ENCODE measurements at regions not wholly inside any gene's neighbourhood (a gene's known extent, or its start where the extent isn't known, plus 50 kb on each side); places are given as distances from the start of the nearest gene placed in this dataset.

- TF ChIP-seq, protein P1, sequence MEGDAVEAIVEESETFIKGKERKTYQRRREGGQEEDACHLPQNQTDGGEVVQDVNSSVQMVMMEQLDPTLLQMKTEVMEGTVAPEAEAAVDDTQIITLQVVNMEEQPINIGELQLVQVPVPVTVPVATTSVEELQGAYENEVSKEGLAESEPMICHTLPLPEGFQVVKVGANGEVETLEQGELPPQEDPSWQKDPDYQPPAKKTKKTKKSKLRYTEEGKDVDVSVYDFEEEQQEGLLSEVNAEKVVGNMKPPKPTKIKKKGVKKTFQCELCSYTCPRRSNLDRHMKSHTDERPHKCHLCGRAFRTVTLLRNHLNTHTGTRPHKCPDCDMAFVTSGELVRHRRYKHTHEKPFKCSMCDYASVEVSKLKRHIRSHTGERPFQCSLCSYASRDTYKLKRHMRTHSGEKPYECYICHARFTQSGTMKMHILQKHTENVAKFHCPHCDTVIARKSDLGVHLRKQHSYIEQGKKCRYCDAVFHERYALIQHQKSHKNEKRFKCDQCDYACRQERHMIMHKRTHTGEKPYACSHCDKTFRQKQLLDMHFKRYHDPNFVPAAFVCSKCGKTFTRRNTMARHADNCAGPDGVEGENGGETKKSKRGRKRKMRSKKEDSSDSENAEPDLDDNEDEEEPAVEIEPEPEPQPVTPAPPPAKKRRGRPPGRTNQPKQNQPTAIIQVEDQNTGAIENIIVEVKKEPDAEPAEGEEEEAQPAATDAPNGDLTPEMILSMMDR (IDR thresholded peaks at IDR 0.05; ENCODE audit: unreplicated experiment) = no peak
- Mint-ChIP-seq H3K9me3 (ENCODE audit: low read depth) (no peaks in the 10 kb centered on the region), H3K36me3 (ENCODE audit: insufficient read depth) (no peaks in the 10 kb centered on the region), H3K27me3 (peaks cover 2% of the 10 kb centered on the region), H3K27ac (no peak overlapping the region), H3K4me3 (ENCODE audit: low read depth) (no peak overlapping the region), H3K4me1 (ENCODE audit: low read depth) (peaks cover 2% of the 10 kb centered on the region)
- no peak for DNase-seq (ENCODE audit: low spot score, unreplicated experiment)
Observed at GRCh38 chr10:45201271-45201670, 114.1 kb downstream of the OR13A1 start.

GRCh38 chr10:45202242-45202641 is 113.2 kb downstream of the OR13A1 start:
- no peak for DNase-seq (ENCODE audit: low spot score, unreplicated experiment)
- peaks cover 2% of the 10 kb centered on the region for H3K4me1 Mint-ChIP-seq (ENCODE audit: low read depth)
- H3K36me3 Mint-ChIP-seq (ENCODE audit: insufficient read depth) = no peaks in the 10 kb centered on the region
- H3K27me3 Mint-ChIP-seq = peaks cover 2% of the 10 kb centered on the region
- H3K4me3 Mint-ChIP-seq (ENCODE audit: low read depth) = no peak overlapping the region
- TF ChIP-seq, protein P1 (IDR thresholded peaks at IDR 0.05; ENCODE audit: unreplicated experiment) = no peak
- no peaks in the 10 kb centered on the region for H3K9me3 Mint-ChIP-seq (ENCODE audit: low read depth)
- no peak overlapping the region for H3K27ac Mint-ChIP-seq

- Mint-ChIP-seq H3K36me3 (ENCODE audit: insufficient read depth) (no peaks in the 10 kb centered on the region), H3K9me3 (ENCODE audit: low read depth) (peaks cover 7% of the 10 kb centered on the region), H3K4me3 (ENCODE audit: low read depth) (no peak overlapping the region), H3K4me1 (ENCODE audit: low read depth) (peaks cover 2% of the 10 kb centered on the region), H3K27ac (no peak overlapping the region), H3K27me3 (peaks cover 2% of the 10 kb centered on the region)
- TF ChIP-seq, protein P1 (IDR thresholded peaks at IDR 0.05; ENCODE audit: unreplicated experiment) = no peak
- no peak for DNase-seq (ENCODE audit: low spot score, unreplicated experiment)
Observed at GRCh38 chr10:45204954-45205775, 110.2 kb downstream of the OR13A1 start.

- TF ChIP-seq, protein P1 (IDR thresholded peaks at IDR 0.05; ENCODE audit: unreplicated experiment) = no peak
- Mint-ChIP-seq H3K36me3 (ENCODE audit: insufficient read depth) (no peaks in the 10 kb centered on the region), H3K4me3 (ENCODE audit: low read depth) (no peak overlapping the region), H3K27ac (no peak overlapping the region), H3K27me3 (peaks cover 3% of the 10 kb centered on the region), H3K4me1 (ENCODE audit: low read depth) (peaks cover 4% of the 10 kb centered on the region), H3K9me3 (ENCODE audit: low read depth) (peaks cover 15% of the 10 kb centered on the region)
- DNase-seq (ENCODE audit: low spot score, unreplicated experiment) = no peak
Observed at GRCh38 chr10:45209888-45210287, 105.5 kb downstream of the OR13A1 start.

DNA sequence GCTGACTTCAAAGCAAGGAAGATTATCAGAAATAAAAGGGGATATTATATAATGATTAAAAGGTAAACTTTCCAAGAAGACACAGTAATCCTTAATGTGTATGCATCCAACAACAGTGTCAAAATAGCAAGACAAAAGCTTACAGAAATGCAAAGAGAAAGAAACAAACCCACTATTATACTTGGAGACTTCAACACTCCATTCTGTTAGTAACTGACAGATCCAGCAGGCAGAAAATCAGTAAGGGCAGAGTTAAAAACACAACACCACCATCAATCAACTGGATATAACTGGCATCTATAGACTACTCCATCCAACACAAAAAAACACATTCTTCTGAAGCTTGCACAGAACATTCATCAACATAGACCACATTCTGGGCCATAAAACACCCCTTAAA is 103.8 kb downstream of the OR13A1 start:
- TF ChIP-seq, protein P1 (IDR thresholded peaks at IDR 0.05; ENCODE audit: unreplicated experiment) = no peak
- peaks cover 4% of the 10 kb centered on the region for H3K4me1 Mint-ChIP-seq (ENCODE audit: low read depth)
- H3K4me3 Mint-ChIP-seq (ENCODE audit: low read depth) = no peak overlapping the region
- no peaks in the 10 kb centered on the region for H3K36me3 Mint-ChIP-seq (ENCODE audit: insufficient read depth)
- no peak overlapping the region for H3K27ac Mint-ChIP-seq
- peaks cover 15% of the 10 kb centered on the region for H3K9me3 Mint-ChIP-seq (ENCODE audit: low read depth)
- no peak for DNase-seq (ENCODE audit: low spot score, unreplicated experiment)
- H3K27me3 Mint-ChIP-seq = peaks cover 3% of the 10 kb centered on the region

All from progenitor cell of endocrine pancreas (in vitro differentiated cells).